ENCODE measurements at regions not wholly inside any gene's neighbourhood (a gene's known extent, or its start where the extent isn't known, plus 50 kb on each side); places are given as distances from the start of the nearest gene placed in this dataset.
"Not testable (repeated sequence)": the region's sequence is repeated elsewhere in the genome, so short reads cannot be mapped to it uniquely, and the experiment has no call there.

DNA sequence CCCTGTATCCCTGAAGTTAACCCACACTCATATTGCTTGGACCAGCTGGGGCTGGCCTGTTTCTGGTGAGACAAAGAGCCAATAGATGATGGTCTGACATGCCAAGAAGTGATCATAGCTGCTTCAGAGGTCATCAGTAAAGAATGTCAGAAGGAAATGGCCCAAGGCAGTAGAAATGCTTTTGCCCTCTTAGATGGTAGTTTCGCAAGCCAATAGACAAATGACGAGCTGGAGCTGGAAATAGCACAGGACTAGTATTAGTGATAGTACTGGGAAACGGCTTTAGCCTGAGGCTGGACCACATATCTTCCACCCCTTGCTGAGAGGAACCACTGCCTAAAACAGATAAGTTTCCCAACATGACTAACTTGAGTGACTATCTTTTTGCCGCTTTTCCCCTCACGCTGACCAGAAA is 176.1 kb upstream of the THBS1 start:
- Mint-ChIP-seq H3K4me3 (no peak overlapping the region), H3K9me3 (no peaks in the 10 kb centered on the region), H3K4me1 (ENCODE audit: low read depth) (no peaks in the 10 kb centered on the region), H3K36me3 (ENCODE audit: insufficient read depth) (no peaks in the 10 kb centered on the region), H3K27me3 (ENCODE audit: low read depth) (peaks cover 9% of the 10 kb centered on the region)
- ATAC-seq: no peak
- no peak for DNase-seq

- Mint-ChIP-seq H3K9me3 (no peaks in the 10 kb centered on the region), H3K27me3 (ENCODE audit: low read depth) (peaks cover 12% of the 10 kb centered on the region), H3K36me3 (ENCODE audit: insufficient read depth) (no peaks in the 10 kb centered on the region), H3K4me1 (ENCODE audit: low read depth) (no peaks in the 10 kb centered on the region), H3K4me3 (no peak overlapping the region)
- ATAC-seq (no peak), DNase-seq (no peak)
Measured at GRCh38 chr15:39406485-39406884, 174.4 kb upstream of the THBS1 start.

DNA sequence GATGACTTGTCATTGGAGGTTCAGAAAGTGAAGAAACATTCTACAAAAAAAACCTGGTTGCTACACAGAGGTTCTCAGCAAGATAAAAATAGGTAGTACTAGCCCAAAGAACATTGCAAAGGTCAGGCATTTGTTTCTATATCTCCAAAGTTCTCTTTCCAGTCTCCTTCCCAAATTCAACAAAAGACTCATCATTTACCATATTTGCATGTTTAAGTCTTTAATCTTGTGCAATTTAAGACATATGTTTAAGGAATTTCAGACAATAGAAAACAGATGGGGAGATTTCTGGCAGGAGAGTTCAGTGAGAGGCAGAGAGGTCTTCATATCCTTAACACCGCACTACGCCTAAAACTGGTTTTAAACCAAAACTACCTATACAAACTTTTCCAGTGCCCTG is 173.8 kb upstream of the THBS1 start:
- DNase-seq: no peak
- ATAC-seq: no peak
- Mint-ChIP-seq H3K27me3 (ENCODE audit: low read depth) (peaks cover 12% of the 10 kb centered on the region), H3K36me3 (ENCODE audit: insufficient read depth) (no peaks in the 10 kb centered on the region), H3K4me1 (ENCODE audit: low read depth) (peaks cover 4% of the 10 kb centered on the region), H3K9me3 (no peaks in the 10 kb centered on the region), H3K4me3 (no peak overlapping the region)

DNA sequence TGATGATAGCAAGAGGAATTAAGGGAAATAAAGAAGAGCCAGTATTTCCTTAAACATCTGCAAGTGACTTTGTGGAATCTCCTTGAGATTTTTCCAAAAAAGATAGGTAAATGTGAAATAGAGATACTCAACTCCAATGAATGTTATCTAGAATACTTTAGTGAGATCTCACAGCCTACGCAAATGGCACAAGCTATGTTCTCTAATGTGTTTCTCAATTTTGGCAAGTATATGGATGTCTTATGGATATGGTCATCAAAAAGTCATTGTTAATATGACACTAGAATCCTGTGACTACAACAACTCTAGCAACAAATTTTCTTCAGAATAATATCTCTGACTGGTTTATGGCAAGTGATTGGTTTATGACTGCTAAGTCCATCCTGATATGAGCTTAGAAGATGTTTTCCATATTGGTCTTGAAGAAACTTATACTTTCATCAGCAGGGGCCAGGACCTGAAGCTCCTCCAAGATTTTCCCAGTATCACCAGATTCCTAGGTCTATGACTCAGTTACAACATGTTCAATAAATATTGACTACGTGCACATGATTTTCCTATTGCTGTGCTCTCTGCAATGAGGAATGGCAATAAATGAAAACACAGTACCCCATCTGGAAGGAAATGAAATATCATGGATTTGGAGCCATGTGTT is 170.9 kb upstream of the THBS1 start:
- Mint-ChIP-seq H3K27me3 (ENCODE audit: low read depth) (peaks cover 17% of the 10 kb centered on the region), H3K9me3 (no peaks in the 10 kb centered on the region), H3K4me1 (ENCODE audit: low read depth) (peaks cover 4% of the 10 kb centered on the region), H3K36me3 (ENCODE audit: insufficient read depth) (no peaks in the 10 kb centered on the region), H3K4me3 (no peak overlapping the region)
- ATAC-seq (no peak), DNase-seq (no peak)

GRCh38 chr15:39411102-39411989 is 169.5 kb upstream of the THBS1 start:
- Mint-ChIP-seq H3K36me3 (ENCODE audit: insufficient read depth) (no peaks in the 10 kb centered on the region), H3K27me3 (ENCODE audit: low read depth) (peaks cover 17% of the 10 kb centered on the region), H3K9me3 (no peaks in the 10 kb centered on the region), H3K4me1 (ENCODE audit: low read depth) (peaks cover 4% of the 10 kb centered on the region), H3K4me3 (no peak overlapping the region)
- peak; percentile 76 to 83 for ATAC-seq
- DNase-seq: no peak

GRCh38 chr15:39413558-39413957 is 167.3 kb upstream of the THBS1 start:
- Mint-ChIP-seq H3K9me3 (no peaks in the 10 kb centered on the region), H3K4me3 (no peak overlapping the region), H3K36me3 (ENCODE audit: insufficient read depth) (no peaks in the 10 kb centered on the region), H3K4me1 (ENCODE audit: low read depth) (peaks cover 4% of the 10 kb centered on the region), H3K27me3 (ENCODE audit: low read depth) (peaks cover 12% of the 10 kb centered on the region)
- ATAC-seq (no peak), DNase-seq (no peak)

GRCh38 chr15:39414201-39414600 is 166.7 kb upstream of the THBS1 start:
- H3K4me1 Mint-ChIP-seq (ENCODE audit: low read depth): peaks cover 4% of the 10 kb centered on the region
- no peaks in the 10 kb centered on the region for H3K9me3 Mint-ChIP-seq

DNA sequence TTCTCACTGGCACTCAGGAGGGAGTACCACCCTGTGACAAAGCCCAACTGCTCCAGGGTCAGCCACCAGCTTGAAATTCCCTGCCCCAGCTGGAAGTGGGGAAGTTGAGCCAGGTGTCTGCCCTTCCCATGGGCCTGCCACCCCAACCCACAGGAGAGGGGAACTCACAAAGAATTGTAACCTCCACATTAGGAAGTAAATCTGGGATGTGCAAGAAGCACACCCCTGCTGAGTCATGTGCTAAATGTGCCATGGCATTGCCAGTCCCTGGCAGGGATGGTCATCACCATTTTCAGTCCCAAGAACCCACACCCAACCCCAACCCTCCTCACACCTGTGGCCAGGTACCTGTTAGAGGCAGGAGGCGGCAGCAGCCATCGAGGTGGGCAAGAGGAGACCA is 165.2 kb upstream of the THBS1 start:
- H3K36me3 Mint-ChIP-seq (ENCODE audit: insufficient read depth): no peaks in the 10 kb centered on the region
- no peak overlapping the region for H3K4me3 Mint-ChIP-seq
- peaks cover 24% of the 10 kb centered on the region for H3K27me3 Mint-ChIP-seq (ENCODE audit: low read depth)
- DNase-seq (no peak), ATAC-seq (no peak)
- no peaks in the 10 kb centered on the region for H3K9me3 Mint-ChIP-seq
- peaks cover 4% of the 10 kb centered on the region for H3K4me1 Mint-ChIP-seq (ENCODE audit: low read depth)

More at GRCh38 chr15:39414201-39414600, 166.7 kb upstream of the THBS1 start:
- Mint-ChIP-seq H3K4me3 (no peak overlapping the region), H3K27me3 (ENCODE audit: low read depth) (peaks cover 15% of the 10 kb centered on the region), H3K36me3 (ENCODE audit: insufficient read depth) (no peaks in the 10 kb centered on the region)
- no peak for DNase-seq
- no peak for ATAC-seq

DNA sequence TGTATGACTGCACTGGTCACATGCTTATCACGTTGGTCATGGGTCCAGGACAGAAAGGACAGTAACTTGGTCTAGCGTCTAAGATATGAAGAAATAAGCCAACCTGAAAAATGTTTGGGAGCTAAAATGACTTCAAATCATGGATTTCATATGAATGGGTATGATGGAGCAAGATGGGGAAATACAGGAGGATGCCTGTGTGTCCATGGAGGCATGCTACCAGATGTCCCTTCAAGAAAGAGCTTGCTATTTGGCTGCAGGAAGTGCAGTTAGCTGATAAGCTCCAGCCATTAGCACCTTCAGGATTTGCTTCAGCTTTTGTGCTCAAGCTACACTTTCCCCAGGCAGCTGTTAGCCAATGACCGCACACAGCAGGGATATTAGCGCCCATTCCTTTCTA is 164.6 kb upstream of the THBS1 start:
- no peak overlapping the region for H3K4me3 Mint-ChIP-seq
- no peak for ATAC-seq

DNA sequence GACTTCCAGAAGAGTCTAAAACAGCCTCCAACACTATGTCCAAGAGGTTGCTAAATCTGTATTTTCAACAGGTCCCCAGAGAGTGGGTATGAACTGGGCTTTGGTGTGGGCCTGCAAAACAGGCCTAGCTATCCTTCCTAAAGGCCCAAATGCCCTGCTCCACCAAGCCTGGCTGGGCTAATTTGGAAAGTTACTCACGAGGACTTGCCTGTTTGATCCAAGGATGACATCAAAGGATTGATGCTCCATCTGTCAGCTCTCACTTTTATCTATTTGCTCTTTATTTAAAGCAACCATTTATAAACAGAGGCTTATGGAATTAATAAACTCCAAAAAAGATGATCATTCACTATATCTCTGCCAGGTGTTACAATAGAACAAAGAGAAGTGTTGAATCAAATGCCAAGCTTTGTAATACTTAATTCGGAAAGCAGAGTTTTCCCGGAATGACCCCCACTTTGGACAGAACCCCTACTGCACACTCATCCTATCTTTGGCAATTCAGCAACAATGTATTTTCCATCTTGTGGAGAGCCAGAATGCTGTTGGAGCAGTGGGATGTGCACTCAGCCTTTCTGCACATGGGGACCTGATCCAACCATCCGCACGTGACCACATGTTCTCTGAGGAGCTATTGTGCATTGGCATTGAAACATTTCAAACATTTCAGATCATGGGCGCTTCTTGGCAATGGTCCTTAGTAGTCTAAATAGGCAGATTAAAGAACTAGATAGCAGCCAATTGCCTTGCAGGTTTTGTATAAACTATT is 163.3 kb upstream of the THBS1 start:
- Mint-ChIP-seq H3K9me3 (no peaks in the 10 kb centered on the region), H3K36me3 (ENCODE audit: insufficient read depth) (no peaks in the 10 kb centered on the region), H3K4me1 (ENCODE audit: low read depth) (no peaks in the 10 kb centered on the region), H3K27me3 (ENCODE audit: low read depth) (peaks cover 23% of the 10 kb centered on the region), H3K4me3 (no peak overlapping the region)
- no peak for ATAC-seq
- DNase-seq: no peak

More for the DNA sequence above, 164.6 kb upstream of the THBS1 start:
- peaks cover 23% of the 10 kb centered on the region for H3K27me3 Mint-ChIP-seq (ENCODE audit: low read depth)
- H3K9me3 Mint-ChIP-seq: no peaks in the 10 kb centered on the region
- DNase-seq: no peak
- H3K36me3 Mint-ChIP-seq (ENCODE audit: insufficient read depth): no peaks in the 10 kb centered on the region
- H3K4me1 Mint-ChIP-seq (ENCODE audit: low read depth): peaks cover 4% of the 10 kb centered on the region

DNA sequence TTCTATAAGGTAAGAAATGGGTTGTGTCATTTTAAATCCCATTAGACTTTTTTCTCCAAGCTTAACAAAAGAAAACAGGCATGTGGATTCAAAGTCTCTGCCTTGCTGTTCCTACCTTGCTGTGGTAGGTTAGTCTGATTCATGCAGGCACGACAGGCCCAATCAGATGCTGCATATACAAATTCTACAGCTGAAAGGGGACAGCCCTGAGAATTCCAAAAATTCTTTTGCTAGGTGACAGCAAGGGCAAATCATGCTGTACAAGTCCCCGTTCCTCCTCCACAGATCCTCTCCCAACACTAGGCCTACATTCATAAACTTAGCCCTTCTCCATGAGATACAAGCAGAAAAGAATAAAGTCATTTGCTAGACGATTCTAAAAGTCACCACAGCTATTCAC is 161.2 kb upstream of the THBS1 start:
- ATAC-seq: no peak
- peaks cover 21% of the 10 kb centered on the region for H3K27me3 Mint-ChIP-seq (ENCODE audit: low read depth)

DNA sequence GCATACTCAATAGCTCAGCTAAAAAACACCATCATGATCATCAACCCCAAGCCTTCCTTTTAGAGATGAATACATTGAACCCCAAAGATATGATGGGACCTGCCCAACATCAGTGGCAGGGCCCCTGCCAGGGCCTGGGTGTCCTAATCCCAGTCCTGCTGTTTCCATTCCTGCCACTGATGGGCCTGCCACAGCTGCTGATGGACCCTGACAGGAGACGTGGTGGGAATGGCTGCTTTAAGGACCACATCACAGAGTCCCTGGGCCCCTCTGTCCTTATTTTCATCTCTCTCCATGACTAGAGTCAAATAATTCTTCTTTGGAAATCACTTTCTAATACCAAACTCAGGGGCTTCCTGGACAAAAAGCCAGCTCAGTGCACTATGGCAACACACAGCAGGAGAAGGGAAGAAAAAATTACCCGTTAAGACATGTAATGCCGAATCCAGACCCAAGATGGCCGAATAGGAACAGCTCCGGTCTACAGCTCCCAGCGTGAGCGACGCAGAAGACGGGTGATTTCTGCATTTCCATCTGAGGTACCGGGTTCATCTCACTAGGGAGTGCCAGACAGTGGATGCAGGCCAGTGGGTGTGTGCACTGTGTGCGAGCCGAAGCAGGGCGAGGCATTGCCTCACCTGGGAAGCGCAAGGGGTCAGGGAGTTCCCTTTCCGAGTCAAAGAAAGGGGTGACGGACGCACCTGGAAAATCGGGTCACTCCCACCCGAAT is 160.6 kb upstream of the THBS1 start:
- not testable (repeated sequence) for H3K4me1 Mint-ChIP-seq (ENCODE audit: low read depth); H3K9me3 Mint-ChIP-seq; H3K36me3 Mint-ChIP-seq (ENCODE audit: insufficient read depth); H3K4me3 Mint-ChIP-seq; ATAC-seq; DNase-seq
- H3K27me3 Mint-ChIP-seq (ENCODE audit: low read depth): peaks cover 17% of the 10 kb centered on the region

More for the DNA sequence above, 161.2 kb upstream of the THBS1 start:
- DNase-seq: no peak
- no peak overlapping the region for H3K4me3 Mint-ChIP-seq
- H3K9me3 Mint-ChIP-seq: no peaks in the 10 kb centered on the region
- no peaks in the 10 kb centered on the region for H3K36me3 Mint-ChIP-seq (ENCODE audit: insufficient read depth)
- H3K4me1 Mint-ChIP-seq (ENCODE audit: low read depth): no peaks in the 10 kb centered on the region

GRCh38 chr15:39420853-39421192 is 160.1 kb upstream of the THBS1 start:
- not testable (repeated sequence) for ATAC-seq; H3K4me3 Mint-ChIP-seq; H3K4me1 Mint-ChIP-seq (ENCODE audit: low read depth); H3K36me3 Mint-ChIP-seq (ENCODE audit: insufficient read depth); DNase-seq; H3K9me3 Mint-ChIP-seq
- H3K27me3 Mint-ChIP-seq (ENCODE audit: low read depth): peaks cover 17% of the 10 kb centered on the region
